ENCODE measurements at regions not wholly inside any gene's neighbourhood (a gene's known extent, or its start where the extent isn't known, plus 50 kb on each side); places are given as distances from the start of the nearest gene placed in this dataset.

GRCh38 chr2:11072550-11072949 is 82.7 kb upstream of the SLC66A3 start:
- TF ChIP-seq POLR2A (IDR thresholded peaks at IDR 0.05) (no peak), CTCF (IDR thresholded peaks at IDR 0.05 in 4 of 5, conservative IDR thresholded peaks at IDR 0.05 in 1 of 5) (no peak)
